Activated CD4-positive, alpha-beta T cell treated with anti-CD3 and anti-CD28 coated beads for 1 hour (primary cell): ENCODE measurements at regions not wholly inside any gene's neighbourhood (a gene's known extent, or its start where the extent isn't known, plus 50 kb on each side); places are given as distances from the start of the nearest gene placed in this dataset.
"Not testable (repeated sequence)": the region's sequence is repeated elsewhere in the genome, so short reads cannot be mapped to it uniquely, and the experiment has no call there.

ENCODE experiments used
- DNase-seq: peaks from one replicate; pipeline ENCODE4 v3.0.0-alpha.2; 2020

DNA sequence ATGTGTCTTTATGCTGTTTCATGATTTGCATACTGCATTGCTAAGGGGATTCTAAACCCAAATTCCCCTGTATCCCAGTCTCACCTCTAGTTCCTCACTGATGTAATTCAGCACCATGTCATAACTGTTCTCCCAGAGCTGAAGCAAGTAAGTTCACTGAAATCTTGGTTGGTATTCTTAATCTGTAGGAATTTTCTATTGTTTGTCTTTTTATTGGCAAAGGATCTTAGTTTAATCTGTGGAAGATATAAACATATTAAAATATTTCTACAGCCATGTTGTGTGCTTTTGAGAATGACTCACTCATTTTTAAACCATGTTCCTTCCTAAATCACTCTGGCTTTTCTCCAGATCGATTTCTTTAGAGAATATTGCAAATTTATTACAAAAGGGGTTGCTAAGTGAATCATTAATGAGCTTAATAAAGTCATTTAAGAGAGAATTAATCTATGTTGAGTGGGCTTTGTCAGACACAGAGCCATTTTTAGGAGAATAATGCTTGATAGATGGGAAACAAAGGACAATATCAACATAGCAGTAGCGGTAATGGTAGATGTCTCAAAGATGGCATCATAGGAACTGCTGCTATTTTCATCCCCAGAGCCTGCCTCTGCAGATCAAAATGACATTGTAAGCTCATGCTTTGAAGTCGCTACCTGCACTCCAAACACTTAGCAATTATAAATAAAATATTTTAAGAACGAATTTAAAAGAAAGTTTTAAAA is 110.0 kb downstream of the ENC1 start:
- no peak for DNase-seq

DNA sequence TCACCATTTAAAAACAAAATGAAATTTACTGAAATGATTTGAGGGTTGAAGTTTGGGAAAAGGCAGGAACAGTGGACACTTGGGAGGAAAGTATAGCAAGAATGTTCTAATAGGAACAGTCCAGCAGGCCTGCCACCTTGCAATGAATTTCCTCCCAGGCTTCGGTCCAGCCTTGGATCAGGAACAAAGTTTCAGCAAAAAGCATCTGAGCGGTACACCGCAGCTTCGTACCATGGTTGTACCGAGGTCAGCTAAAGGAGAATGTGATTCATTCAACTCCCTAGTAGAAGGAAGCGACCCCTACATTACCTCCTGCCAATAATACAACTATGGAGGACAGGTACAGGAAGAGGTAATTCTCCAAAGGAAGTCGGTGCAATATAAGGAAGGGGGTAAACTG is 111.4 kb downstream of the ENC1 start:
- DNase-seq = no peak

DNA sequence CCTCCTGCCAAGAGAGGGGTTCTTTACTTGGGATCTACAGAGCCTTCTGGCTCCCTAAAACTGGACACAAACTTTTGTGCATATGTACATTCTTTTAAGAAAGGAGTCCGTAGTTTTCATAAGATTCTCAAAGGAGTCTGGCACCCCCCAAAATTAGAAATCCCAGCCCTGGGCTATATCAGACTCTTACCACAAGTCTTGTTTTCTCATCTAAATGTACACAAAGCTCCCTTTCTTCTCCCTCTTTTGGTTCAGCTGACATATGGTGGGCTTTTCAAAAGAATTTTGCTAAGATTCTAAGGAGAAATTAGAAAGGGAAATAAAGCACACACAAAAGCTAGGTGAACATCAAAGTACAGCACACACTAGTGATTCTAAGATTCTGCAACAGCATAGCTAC is 114.4 kb downstream of the ENC1 start:
- no peak for DNase-seq

DNA sequence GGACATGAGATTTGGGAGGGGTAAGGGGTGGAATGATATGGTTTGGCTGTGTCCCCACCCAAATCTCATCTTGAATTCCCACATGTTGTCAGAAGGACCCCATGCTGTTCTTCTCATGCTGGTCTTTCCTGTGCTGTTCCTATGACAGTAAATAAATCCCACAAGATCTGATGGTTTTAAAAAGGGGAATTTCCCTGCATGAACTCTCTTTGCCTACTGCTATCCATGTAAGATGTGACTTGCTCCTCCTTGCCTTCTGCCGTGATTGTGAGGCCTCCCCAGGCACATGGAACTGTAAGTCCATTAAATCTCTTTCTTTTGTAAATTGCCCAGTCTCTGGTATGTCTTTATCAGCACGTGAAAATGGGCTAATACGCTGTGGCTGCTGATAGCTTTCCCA is 115.8 kb downstream of the ENC1 start:
- DNase-seq = not testable (repeated sequence)

DNA sequence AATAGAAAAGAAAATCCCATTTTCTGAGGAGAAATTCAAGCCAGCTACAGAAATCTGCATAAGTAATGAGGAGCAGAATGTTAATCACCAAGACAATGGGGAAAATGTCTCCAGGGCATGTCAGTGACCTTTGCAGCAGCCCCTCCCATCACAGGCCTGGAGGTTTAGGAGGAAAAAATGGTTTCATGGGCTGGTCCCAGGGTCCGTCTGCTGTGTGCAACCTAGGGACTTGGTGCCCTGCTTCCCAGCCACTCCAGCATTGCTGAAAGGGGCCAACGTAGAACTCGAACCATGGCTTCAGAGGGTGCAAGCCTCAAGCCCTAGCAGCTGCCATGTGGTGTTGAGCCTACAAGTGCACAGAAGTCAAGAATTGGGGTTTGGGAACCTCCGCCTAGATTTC is 116.8 kb downstream of the ENC1 start:
- not testable (repeated sequence) for DNase-seq

DNA sequence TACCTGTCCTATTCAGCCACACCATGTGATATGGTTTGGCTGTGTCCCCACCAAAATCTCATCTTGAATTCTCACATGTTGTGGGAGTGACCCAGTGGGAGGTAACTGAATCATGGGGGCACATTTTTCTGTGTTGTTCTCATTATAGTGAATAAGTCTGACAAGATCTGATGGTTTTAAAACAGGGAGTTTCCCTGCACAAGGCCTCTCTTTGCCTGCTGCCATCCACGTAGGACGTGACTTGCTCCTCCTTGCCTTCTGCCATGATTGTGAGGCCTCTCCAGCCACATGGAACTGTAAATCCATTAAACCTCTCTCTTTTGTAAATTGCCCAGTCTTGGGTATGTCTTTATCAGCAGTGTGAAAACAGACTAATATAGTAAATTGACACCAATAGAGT is 117.7 kb downstream of the ENC1 start:
- DNase-seq = not testable (repeated sequence)

DNA sequence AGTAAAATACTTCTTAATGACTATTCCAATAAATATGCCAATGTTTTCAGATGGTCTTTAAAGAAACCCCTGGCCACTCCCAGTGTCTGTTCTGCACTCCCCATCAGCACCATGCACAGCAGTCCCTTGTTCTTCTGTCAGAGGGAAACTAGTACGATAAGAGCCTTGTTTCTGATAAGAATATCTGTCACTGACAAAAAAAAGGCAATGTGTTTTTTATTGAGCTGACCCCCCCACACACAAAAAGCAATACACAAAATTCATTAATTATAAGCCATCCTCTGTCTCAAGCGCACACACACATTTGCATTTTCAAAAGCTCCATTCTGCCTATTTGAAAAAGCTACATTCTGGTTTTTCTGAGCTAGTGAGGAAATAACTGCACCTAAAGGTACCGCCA is 119.1 kb downstream of the ENC1 start:
- DNase-seq = no peak

DNA sequence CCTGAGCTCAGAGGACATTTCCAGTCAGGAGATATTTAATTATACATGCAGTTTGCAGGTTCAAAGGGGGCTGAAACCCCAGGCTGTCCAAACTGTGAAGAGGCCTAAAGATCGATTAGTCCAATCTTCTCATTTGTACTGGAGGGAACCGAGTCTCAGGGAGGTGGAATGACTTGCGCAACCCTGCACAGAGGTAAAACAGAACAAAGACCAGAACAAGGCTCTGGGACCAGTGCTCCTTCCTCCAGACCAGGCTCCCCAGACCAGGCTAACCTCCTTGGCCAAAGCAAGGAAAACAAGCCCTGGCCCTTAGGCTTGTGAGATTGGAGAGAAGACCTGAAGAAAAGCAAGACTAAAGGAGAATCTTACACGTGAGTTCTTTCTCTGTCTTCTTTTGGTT is 120.8 kb downstream of the ENC1 start:
- DNase-seq = no peak

DNA sequence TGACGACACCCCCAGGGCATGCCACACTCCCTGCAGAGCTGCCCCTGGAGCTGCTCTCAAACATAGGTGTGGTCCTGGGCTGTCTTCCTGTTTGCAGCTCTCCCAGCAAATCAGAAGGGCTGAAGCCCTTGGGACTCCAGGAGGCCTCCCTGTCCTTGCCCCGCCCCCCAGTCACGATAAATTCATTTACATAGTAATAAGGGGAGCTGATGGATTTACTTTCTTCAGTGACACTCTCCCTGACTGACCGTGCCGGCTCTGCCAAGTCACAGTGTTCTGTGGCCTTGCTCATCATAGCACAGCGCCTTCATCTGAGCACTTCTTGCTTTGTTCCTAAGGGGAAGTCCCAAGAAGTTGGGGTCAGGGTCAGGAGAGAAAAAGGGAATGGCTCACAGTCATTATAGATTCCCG is 121.4 kb downstream of the ENC1 start:
- DNase-seq = no peak

DNA sequence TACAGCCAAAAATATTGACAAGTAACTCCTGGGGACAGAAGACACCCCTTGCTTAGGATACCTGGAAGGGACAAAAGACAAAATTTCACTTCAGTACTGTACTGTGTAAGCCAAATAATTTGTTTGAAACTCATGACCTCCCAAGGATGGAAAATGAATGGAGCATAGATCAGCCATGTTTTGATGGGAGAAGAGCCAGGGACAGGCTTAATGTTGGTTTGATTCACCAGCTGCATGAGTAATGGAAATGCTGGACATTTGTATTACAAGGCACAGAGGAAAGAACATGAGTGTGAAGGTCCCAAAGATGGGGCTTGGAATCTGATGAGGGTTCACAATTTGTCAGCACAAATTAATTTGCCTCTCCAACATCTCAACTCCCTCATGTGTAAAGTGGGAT is 122.8 kb downstream of the ENC1 start:
- no peak for DNase-seq

DNA sequence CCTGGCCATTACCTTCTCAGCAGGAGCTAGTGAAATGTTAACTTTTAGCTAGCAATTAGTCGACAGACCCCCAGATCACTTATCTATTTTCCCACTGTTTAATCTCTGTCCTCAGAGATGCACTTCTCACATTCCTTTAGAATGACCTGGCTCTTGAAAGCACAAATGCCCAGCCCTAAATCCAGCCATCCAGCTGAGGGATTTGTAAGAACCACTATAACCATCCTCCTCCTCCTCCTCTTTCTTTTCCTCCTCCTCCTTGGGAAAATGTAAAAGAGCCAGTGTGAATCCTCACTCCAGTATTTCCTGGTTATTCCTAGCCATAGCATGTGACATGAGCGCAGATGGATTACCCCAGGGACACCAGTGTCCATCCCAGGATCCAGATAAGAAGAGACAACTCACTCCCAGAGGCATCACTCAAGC is 124.3 kb downstream of the ENC1 start:
- no peak for DNase-seq

DNA sequence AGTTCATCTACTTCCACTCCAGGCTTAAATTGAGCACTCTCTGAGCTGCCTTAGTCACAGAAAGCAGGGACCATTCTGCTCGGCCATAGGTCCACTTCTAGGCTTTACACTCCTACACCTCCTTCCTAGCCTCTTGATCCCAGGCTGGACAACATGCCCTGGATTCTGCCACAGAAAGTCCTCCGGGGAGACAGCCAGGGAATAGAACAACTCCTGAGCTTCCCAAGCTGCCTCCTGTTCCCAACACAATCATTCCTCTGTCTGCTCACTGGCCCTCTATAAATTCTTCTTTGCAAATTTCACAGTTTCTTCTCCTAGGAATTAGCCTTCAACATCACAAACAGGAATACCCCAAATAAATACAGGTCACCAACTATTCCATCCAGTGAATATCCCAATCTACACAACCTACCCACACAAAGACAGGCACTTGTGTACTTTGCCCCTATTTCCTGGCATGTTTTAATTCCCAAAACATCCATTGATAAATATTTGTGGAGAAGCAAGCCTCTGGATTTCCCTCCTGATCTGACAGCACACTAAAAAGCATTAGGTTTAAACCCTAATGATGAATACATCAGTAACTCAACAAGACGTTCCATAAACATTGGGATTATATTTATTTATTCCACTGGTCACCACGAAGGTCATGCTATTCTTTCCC is 125.5 kb downstream of the ENC1 start:
- DNase-seq = no peak

DNA sequence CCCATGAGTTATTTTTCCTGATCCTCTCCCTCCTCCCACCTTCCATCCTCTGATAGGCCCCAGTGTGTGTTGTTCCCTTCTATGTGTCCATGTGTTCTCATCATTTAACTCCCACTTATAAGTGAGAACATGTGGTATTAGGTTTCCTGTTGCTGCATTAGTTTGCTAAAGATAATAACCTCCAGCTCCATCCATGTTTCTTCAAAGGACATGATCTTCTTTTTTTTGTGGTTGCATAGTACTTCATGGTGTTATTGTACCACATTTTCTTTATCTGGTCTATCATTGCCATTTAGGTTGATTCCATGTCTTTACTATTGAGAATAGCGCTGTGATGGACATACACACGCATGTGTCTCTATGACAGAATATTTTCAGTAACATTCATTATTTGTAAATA is 128.8 kb downstream of the ENC1 start:
- DNase-seq = not testable (repeated sequence)

DNA sequence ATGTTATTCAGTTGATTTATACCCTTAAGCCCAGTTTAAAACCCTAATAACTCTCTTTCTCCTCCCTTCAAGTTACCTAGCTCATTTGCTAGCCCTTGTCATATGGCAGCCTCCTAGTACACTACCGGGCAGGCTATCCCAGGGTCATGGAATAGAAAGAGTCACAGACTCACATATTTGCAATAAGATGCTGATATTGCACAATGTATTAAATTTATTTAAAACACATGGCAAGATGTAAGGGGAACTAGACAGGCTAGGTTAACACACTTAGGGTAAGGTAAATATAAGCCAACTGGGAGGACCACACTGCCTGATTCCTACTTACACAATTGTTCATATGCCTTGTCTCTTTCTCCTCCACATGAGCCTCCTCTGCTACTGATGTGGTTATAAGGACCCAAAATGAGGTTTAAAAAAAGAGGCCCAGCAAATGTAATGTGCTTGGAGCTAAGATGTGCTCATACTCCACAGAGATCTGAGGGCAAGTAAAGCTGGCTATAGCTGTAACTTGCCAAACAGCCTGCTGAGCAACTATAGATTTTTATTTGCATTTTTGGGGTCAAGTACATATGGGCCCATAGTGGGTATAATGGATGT is 130.0 kb downstream of the ENC1 start:
- DNase-seq = no peak

DNA sequence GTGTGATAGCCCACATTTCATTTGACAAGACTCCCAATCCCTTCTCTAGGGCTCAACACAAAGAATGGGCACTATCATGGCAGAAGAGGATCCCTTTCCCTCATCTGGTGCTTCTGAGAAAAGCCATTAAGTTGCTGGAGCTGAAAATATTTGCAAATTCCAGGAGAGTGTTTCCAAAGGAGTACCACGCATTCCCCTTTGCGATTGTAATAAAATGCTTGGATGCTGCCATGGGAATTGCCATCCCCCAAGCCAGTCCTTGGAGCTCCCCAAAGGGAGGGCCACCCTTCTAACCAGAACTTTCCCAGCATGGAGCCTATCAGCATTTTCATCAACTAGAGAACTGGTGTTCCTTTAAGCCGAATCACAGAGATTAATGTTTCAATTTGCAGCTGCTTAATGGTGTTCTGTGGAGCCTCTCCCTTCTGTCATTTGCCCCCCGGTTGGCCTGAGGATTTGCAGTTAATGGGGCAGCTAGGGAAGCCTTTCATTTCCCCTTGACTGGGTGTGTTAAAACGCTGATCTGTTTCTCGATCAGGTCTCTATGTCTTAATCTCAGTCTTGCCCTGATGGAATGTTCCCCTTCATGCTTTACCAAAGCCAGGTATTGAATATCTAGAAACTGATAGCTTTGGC is 133.0 kb downstream of the ENC1 start:
- no peak for DNase-seq

DNA sequence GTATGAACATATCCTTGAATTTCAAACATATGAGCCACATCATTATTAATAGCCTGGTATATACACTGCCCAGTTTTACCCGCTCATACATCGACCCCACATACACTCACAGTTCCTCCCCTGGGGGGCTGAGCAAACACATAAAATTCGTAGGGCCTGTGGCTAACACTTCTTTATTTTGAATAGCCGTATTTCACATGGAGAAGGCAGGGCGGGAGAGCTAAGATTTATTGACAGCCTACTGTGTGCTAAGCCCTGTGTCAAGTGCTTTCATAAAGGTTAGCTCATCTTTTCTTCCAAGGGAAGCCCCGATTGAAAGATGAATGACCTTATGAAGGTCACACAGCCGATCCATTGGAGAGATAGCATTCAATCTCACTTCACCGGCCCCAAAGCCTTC is 134.4 kb downstream of the ENC1 start:
- no peak for DNase-seq

DNA sequence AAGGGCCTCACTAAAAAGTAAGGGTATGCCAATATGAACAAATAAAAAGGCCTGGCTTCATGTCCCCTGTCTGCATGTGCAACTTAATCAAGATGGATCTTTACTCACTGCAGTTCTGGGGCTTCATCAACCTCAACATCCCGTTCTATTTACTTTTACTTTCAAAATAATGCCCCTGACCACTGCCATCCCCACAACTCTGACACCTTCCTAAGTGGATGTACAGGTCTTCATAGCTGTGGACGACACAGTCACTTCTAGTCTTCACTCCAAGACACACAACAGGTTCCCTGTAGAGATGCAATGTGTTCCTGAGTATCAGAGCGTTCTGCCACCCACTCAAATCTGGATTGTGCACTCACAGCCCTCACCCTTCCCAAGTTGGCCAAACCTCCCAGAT is 136.1 kb downstream of the ENC1 start:
- DNase-seq = no peak

DNA sequence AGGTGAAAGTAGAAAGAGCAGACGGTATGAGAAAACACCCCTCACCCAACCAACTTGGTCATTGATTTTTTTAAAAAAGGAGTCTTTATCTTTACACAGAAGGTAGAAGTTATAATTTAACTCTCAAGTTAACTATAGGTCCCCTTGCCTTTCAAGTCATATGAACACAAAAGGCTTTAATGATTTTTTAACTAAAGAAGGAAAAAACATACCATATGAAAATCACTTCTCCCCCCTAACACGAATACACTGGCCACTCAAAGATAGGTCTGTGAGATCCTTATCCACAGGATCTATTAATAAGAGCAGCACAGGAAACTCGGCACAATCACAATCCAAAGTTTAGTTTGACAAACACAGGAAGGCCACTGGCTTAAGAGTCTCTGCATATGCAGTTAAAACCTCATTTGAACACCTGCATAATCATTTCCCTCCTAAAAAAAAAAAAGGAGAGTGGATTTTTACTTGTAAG is 138.0 kb downstream of the ENC1 start:
- no peak for DNase-seq

DNA sequence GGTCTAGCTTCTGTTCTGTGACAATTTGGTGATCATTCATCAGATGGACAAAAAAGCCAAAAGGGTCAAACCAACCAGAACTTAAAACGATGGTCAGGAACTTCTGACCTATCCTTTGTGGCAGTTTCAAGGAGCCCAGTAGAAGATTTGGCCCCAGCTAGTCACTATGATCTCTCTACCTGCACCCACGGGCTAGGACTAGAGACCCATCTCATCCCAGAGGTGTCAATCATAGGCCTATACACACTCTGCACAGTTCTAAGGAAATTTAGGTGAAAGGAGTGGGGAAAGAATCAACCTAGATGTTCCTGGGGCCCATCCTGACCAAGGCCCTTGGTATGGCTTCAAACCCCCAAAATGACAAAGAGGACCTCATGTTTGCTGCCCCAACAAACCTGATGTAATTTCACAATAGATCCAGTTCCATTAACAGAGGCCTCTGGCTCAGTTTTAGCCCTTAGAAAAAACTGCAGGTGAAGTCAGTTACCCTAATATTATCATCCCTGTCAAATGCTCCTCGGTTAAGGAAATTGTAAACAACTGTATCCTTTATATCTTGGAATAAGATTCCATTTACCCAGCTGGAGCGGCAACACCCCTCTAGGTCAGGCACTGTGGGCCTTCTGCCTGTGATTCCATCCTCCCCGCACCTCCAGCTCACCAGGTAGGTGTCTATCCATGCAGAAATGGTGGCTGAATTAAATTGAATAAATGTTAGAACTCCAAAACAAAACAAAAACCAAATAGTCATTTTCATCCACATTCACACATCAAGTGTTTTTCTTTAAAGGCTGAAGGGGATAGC is 138.7 kb downstream of the ENC1 start:
- no peak for DNase-seq

DNA sequence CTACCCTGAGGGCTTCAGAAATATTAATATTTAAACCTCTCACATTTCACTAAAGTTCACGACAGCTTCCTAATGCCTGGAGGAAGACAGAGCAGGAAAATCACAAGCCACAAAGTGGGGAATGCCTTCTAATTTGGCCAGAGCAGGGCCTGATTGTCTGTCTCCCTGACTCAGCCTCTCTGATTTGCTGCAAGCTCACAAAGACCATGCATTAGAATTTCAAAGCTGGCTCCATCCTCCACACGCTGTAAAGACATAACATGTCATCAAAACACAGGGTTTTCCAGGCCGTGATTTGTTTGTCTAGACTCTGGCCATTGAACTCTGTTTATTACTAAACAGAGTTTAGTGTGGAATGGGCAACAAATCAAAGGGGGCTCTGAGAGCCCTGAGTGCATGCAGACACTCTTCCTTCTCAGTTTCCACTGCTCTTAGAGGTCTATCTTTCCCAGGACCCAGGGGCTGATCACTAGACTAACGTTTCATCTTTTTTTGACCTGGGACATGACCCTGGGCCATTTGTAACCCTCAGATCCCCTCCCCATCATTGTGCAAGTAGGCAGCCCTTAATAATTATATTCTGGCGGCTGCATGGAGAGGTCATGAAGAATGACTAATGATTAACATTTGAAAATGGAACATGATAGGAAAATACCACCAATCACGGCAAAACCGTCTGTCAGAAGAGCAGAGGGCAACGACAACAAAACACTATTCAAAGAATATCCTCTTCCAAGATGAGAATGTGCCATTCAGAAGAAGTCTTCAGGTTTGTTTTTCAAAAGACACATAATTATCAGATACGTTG is 140.2 kb downstream of the ENC1 start:
- no peak for DNase-seq

DNA sequence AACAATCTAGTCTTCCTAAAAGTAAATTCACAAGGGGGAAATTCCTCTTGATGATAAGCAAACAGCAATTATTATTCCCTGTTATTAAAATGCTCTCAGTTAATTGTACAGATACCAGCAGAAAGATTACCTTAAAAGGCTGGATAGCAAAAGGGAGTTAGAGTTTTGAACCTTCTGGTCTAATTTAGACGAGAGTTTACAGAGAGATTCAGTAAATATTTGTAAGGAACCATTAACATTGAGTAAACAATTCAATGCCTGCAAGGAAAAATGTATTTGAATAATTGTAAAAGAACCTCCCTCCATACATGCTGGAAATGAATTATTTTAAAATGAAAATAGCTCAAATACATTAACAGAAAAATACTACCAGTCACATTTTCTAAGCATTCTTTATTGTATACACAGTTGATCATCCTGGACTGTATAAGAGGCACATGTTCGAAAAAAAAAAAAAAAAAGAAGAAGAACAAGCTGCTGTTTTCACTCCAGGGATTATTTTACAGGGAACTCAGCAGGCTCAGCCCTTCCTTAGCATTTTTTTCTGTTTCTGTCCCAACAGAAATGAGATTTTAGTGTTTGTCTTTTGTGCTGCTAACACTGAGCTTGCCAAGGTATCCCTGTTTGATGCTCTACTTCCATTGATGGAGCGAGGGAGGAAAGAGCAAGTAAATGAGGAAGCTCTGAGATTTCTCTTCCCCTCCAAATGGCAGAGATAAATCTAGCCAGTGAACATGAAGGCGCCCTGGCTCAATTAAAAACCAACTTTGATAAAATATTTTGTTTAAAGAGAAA is 141.1 kb downstream of the ENC1 start:
- DNase-seq = no peak
